H9 (cell line): ENCODE measurements at regions not wholly inside any gene's neighbourhood (a gene's known extent, or its start where the extent isn't known, plus 50 kb on each side); places are given as distances from the start of the nearest gene placed in this dataset.

Source experiments
- DNase-seq: peaks from one replicate; pipeline ENCODE4 v3.0.0-alpha.2; 2017
- H2AFZ ChIP-seq: one replicate; pipeline ENCODE4 v1.6.1; 2013; ENCODE audit warnings: mild to moderate bottlenecking, low read length, control low read depth, moderate library complexity
- H2AK5ac ChIP-seq: 2 replicates; pipeline ENCODE4 v1.6.1; 2013; ENCODE audit warnings: low read length, control low read depth, mixed read lengths; ENCODE audit not compliant: insufficient read length
- H2BK120ac ChIP-seq: one replicate; pipeline ENCODE4 v1.6.1; 2013; ENCODE audit warnings: low read depth, mild to moderate bottlenecking, low read length, control low read depth, inconsistent platforms; ENCODE audit not compliant: poor library complexity, severe bottlenecking
- H2BK12ac ChIP-seq: 2 replicates; pipeline ENCODE4 v1.6.1; 2013; ENCODE audit warnings: low read length, control low read depth, mixed read lengths, low read depth; ENCODE audit not compliant: insufficient read length
- H2BK15ac ChIP-seq: 2 replicates; pipeline ENCODE4 v1.6.1; 2013; ENCODE audit warnings: low read depth, low read length, control low read depth
- H2BK20ac ChIP-seq: one replicate; pipeline ENCODE4 v1.6.1; 2013; ENCODE audit warnings: low read depth, mild to moderate bottlenecking, low read length, control low read depth, inconsistent platforms; ENCODE audit not compliant: poor library complexity, severe bottlenecking
- H2BK5ac ChIP-seq: 2 replicates; pipeline ENCODE4 v1.6.1; 2013; ENCODE audit warnings: low read length, control low read depth, mixed read lengths; ENCODE audit not compliant: insufficient read length
- H3K14ac ChIP-seq: 2 replicates; pipeline ENCODE4 v1.6.1; 2013; ENCODE audit warnings: low read length, control low read depth; ENCODE audit not compliant: insufficient read depth
- H3K18ac ChIP-seq: 2 replicates; pipeline ENCODE4 v1.6.1; 2013; ENCODE audit warnings: low read depth, mild to moderate bottlenecking, mixed read lengths, low read length, control low read depth; ENCODE audit not compliant: insufficient read length
- H3K23ac ChIP-seq: 2 replicates; pipeline ENCODE4 v1.6.1; 2013; ENCODE audit warnings: low read length, control low read depth, mixed read lengths, low read depth; ENCODE audit not compliant: insufficient read length
- H3K23me2 ChIP-seq: 2 replicates; pipeline ENCODE4 v1.6.1; 2013; ENCODE audit warnings: low read depth, mild to moderate bottlenecking, mixed read lengths, low read length, control low read depth; ENCODE audit not compliant: insufficient read length, poor library complexity, severe bottlenecking
- H3K27ac ChIP-seq: 2 replicates; pipeline ENCODE4 v1.5.1; 2013; ENCODE audit warnings: low read length, control low read depth, mixed read lengths, low read depth; ENCODE audit not compliant: insufficient read length
- H3K27me3 ChIP-seq: 2 replicates; pipeline ENCODE4 v1.6.1; 2013; ENCODE audit warnings: low read length, control low read depth, inconsistent platforms; ENCODE audit not compliant: insufficient read depth
- H3K4ac ChIP-seq: 2 replicates; pipeline ENCODE4 v1.6.1; 2013; ENCODE audit warnings: low read depth, mild to moderate bottlenecking, control low read depth, inconsistent platforms, low read length, moderate library complexity
- H3K4me1 ChIP-seq: 2 replicates; pipeline ENCODE4 v1.6.1; 2013; ENCODE audit warnings: low read length, control low read depth, inconsistent platforms; ENCODE audit not compliant: insufficient read depth
- H3K4me2 ChIP-seq: 2 replicates; pipeline ENCODE4 v1.6.1; 2013; ENCODE audit warnings: low read length, control low read depth, mixed read lengths; ENCODE audit not compliant: insufficient read length, insufficient read depth
- H3K56ac ChIP-seq: 2 replicates; pipeline ENCODE4 v1.6.1; 2013; ENCODE audit warnings: low read depth, mild to moderate bottlenecking, mixed read lengths, low read length, control low read depth; ENCODE audit not compliant: insufficient read length
- H3K79me1 ChIP-seq: 2 replicates; pipeline ENCODE4 v1.6.1; 2013; ENCODE audit warnings: low read depth, mild to moderate bottlenecking, moderate library complexity, low read length, control low read depth, inconsistent platforms; ENCODE audit not compliant: insufficient read depth, poor library complexity, severe bottlenecking
- H3K79me2 ChIP-seq: 2 replicates; pipeline ENCODE4 v1.6.1; 2013; ENCODE audit warnings: low read length, control low read depth, inconsistent platforms; ENCODE audit not compliant: insufficient read depth
- H3K9ac ChIP-seq: 2 replicates; pipeline ENCODE4 v1.6.1; 2013; ENCODE audit warnings: low read length, control low read depth, mixed read lengths; ENCODE audit not compliant: insufficient read length; ENCODE audit errors: extremely low read depth
- H3K9me3 ChIP-seq: one replicate; pipeline ENCODE4 v1.6.1; 2013; ENCODE audit warnings: low read depth, low read length, inconsistent platforms; ENCODE audit not compliant: control insufficient read depth
- H3T11ph ChIP-seq: one replicate; pipeline ENCODE4 v1.6.1; 2013; ENCODE audit warnings: mild to moderate bottlenecking, low read length, control low read depth, inconsistent platforms
- H4K20me1 ChIP-seq: one replicate; pipeline ENCODE4 v1.6.1; 2013; ENCODE audit not compliant: control insufficient read depth, insufficient read length, insufficient read depth
- H4K5ac ChIP-seq: 2 replicates; pipeline ENCODE4 v1.6.1; 2013; ENCODE audit warnings: low read depth, mild to moderate bottlenecking, mixed read lengths, low read length, control low read depth; ENCODE audit not compliant: insufficient read length
- H4K8ac ChIP-seq: replicated peaks from 2 replicates; pipeline ENCODE4 v1.6.1; 2013; ENCODE audit warnings: low read length, control low read depth, mixed read lengths, low read depth; ENCODE audit not compliant: insufficient read length
- H4K91ac ChIP-seq: 2 replicates; pipeline ENCODE4 v1.6.1; 2013; ENCODE audit warnings: low read depth, mild to moderate bottlenecking, moderate library complexity, mixed read lengths, low read length, control low read depth; ENCODE audit not compliant: insufficient read length
- H3K27ac Mint-ChIP-seq, 3 experiments: 2 replicates in 2 of 3; 3 replicates in 1 of 3; pipeline ENCODE4 v1.8.0; 2020 to 2021; ENCODE audit warnings: mixed read lengths in 3 of 3, mild to moderate bottlenecking in 1 of 3, moderate library complexity in 1 of 3
- H3K27me3 Mint-ChIP-seq: 2 replicates; pipeline ENCODE4 v1.8.0; 2021; ENCODE audit warnings: low read depth, mild to moderate bottlenecking, moderate library complexity, mixed read lengths
- H3K36me3 Mint-ChIP-seq, 3 experiments: 2 replicates in 2 of 3; 3 replicates in 1 of 3; pipeline ENCODE4 v1.8.0; 2020 to 2021; ENCODE audit warnings: low read depth in 3 of 3, mixed read lengths in 3 of 3; ENCODE audit not compliant: insufficient read depth in 1 of 3
- H3K4me1 Mint-ChIP-seq, 2 experiments: 2 replicates each; pipeline ENCODE4 v1.8.0; 2020; ENCODE audit warnings: mixed read lengths in 2 of 2
- H3K4me3 Mint-ChIP-seq, 2 experiments: 2 replicates in 1 of 2; 3 replicates in 1 of 2; pipeline ENCODE4 v1.8.0; 2020 to 2021; ENCODE audit warnings: mild to moderate bottlenecking in 2 of 2, mixed read lengths in 2 of 2, moderate library complexity in 1 of 2
- H3K9me3 Mint-ChIP-seq, 2 experiments: 2 replicates in 1 of 2; 3 replicates in 1 of 2; pipeline ENCODE4 v1.8.0; 2020; ENCODE audit warnings: mild to moderate bottlenecking in 2 of 2, mixed read lengths in 2 of 2, moderate library complexity in 1 of 2
- CTCF ChIP-seq: fragments of 200-600 bp; sonication (generic); conservative IDR thresholded peaks from 3 replicates; pipeline ENCODE4 v1.8.0; 2021; ENCODE audit warnings: antibody characterized with exemption, mild to moderate bottlenecking
- WGBS: extraction: QIAGEN DNeasy Blood & Tissue Kit; methylation state at CpG from one replicate; pipeline ENCODE4 v1.1.7; 2013; ENCODE audit warnings: missing lambda C conversion rate, low lambda C conversion rate, mixed read lengths; ENCODE audit not compliant: insufficient read length; ENCODE audit errors: extremely low coverage; 5-methylcytosine and 5-hydroxymethylcytosine counted together

- no peak overlapping the region for H3T11ph ChIP-seq
- H4K5ac ChIP-seq = no peak overlapping the region
- no peak overlapping the region for H3K9ac ChIP-seq
- no peak overlapping the region for H3K56ac ChIP-seq
- no peak overlapping the region for H3K27ac ChIP-seq
- no peak overlapping the region for H2AK5ac ChIP-seq
- no peak overlapping the region for H2BK120ac ChIP-seq
- no peaks in the 10 kb centered on the region for H3K36me3 Mint-ChIP-seq
- no peak overlapping the region for H2BK15ac ChIP-seq
- no peak overlapping the region for H4K8ac ChIP-seq
- no peaks in the 10 kb centered on the region for H3K9me3 Mint-ChIP-seq
- H2AFZ ChIP-seq = no peak overlapping the region
- H3K79me1 ChIP-seq = no peaks in the 10 kb centered on the region
- no peak overlapping the region for H3K23ac ChIP-seq
- H3K79me2 ChIP-seq = no peaks in the 10 kb centered on the region
- H3K14ac ChIP-seq = no peak overlapping the region
- TF ChIP-seq CTCF = no peak
- no peak overlapping the region for H3K4ac ChIP-seq
- no peak overlapping the region; a peak in 1 of 7 replicates for H3K27ac Mint-ChIP-seq
- H2BK5ac ChIP-seq = no peak overlapping the region
- H3K9me3 ChIP-seq = no peaks in the 10 kb centered on the region
- no peak overlapping the region for H3K4me3 Mint-ChIP-seq
- H3K18ac ChIP-seq = no peak overlapping the region
- H3K27me3 ChIP-seq = no peaks in the 10 kb centered on the region
- H3K4me2 ChIP-seq = no peak overlapping the region
- no CpG with 5 or more reads among the region's 2 CpGs for WGBS
- H4K20me1 ChIP-seq = no peaks in the 10 kb centered on the region
- no peaks in the 10 kb centered on the region for H3K23me2 ChIP-seq
- no peak overlapping the region for H4K91ac ChIP-seq
- no peaks in the 10 kb centered on the region; the same call in 1 of the 2 replicates for H3K27me3 Mint-ChIP-seq
- no peak overlapping the region for H2BK12ac ChIP-seq
- H2BK20ac ChIP-seq = no peak overlapping the region
- H3K4me1 Mint-ChIP-seq = peaks cover 5 to 9% of the 10 kb centered on the region in 2 experiments
- H3K4me1 ChIP-seq = peaks cover 3% of the 10 kb centered on the region; the same call in 1 of the 2 replicates
- no peak for DNase-seq
Observed at GRCh38 chr5:167785106-167785505, 506.3 kb upstream of the WWC1 start.
